ENCODE measurements at regions not wholly inside any gene's neighbourhood (a gene's known extent, or its start where the extent isn't known, plus 50 kb on each side); places are given as distances from the start of the nearest gene placed in this dataset.
"Not testable (repeated sequence)": the region's sequence is repeated elsewhere in the genome, so short reads cannot be mapped to it uniquely, and the experiment has no call there.

DNA sequence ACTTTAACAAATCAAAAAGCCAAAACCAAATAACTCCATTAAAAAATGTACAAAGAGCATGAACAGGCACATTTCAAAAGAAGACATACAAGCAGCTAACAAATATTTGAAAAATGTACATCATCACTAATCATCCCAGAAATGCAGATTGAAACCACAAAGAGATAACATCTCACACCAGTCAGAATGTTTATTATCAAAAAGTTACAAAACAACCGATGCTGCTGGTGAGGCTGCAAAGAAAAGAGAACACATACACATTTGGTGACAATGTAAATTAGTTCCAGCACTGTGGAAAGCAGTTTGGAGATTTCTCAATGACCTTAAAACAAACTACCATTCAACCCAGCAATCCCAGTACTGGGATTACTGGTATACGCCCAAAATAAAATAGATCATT is 756.0 kb upstream of the PCDH20 start:
- Histone ChIP-seq H3K9me3 (ENCODE audit: low read depth, low read length) (no peaks in the 10 kb centered on the region), H3K4me3 (no peak overlapping the region), H3K36me3 (ENCODE audit: insufficient read depth, low read length) (no peaks in the 10 kb centered on the region), H3K9ac (ENCODE audit: insufficient read length) (no peak overlapping the region), H3K27ac (no peak overlapping the region)
- DNase-seq (ENCODE audit: low read depth, low spot score): no peak
- TF ChIP-seq POLR2AphosphoS5 (IDR thresholded peaks at IDR 0.05; ENCODE audit: borderline replicate concordance, low read depth, low read length): no peak
- no peak for TF ChIP-seq EZH2 (IDR thresholded peaks at IDR 0.05)
- TF ChIP-seq FOXP2 (optimal IDR thresholded peaks at IDR 0.05; ENCODE audit: control extremely low read depth, extremely low read length, insufficient read depth): no peak

GRCh38 chr13:62168891-62169290 is 753.2 kb upstream of the PCDH20 start:
- TF ChIP-seq POLR2AphosphoS5 (IDR thresholded peaks at IDR 0.05; ENCODE audit: borderline replicate concordance, low read depth, low read length) (no peak), FOXP2 (optimal IDR thresholded peaks at IDR 0.05; ENCODE audit: control extremely low read depth, extremely low read length, insufficient read depth) (no peak), EZH2 (IDR thresholded peaks at IDR 0.05) (no peak)
- no peaks in the 10 kb centered on the region for H3K36me3 ChIP-seq (ENCODE audit: insufficient read depth, low read length)
- no peak overlapping the region for H3K9ac ChIP-seq (ENCODE audit: insufficient read length)
- DNase-seq (ENCODE audit: low read depth, low spot score): no peak
- no peaks in the 10 kb centered on the region for H3K9me3 ChIP-seq (ENCODE audit: low read depth, low read length)
- no peak overlapping the region for H3K27ac ChIP-seq
- H3K4me3 ChIP-seq: no peak overlapping the region

DNA sequence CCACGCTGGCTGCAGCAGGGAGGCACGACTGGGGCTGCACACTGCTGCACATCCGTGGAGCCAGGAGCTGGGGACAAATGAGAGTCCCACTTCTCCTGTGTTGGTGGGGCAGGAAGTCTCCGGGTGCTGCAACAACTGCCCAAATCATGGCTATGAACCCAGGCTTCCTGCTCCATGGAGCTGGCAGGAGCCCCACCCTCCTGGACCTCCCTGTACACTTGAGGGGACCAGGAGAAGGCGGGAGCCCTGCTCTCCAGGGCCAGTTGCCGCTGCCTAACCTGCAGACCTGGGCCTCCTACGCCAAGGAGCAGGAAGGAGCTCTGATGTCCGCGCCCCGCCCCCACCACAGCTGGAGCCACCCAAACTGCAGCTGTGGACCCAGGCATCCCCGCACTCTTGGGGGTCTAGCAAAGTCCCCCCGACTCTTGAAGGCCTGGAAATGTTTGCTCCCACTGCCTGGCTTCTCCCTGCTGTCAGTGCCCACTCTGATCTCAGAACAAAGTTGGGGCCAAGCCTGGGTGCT is 752.1 kb upstream of the PCDH20 start:
- no peaks in the 10 kb centered on the region for H3K9me3 ChIP-seq (ENCODE audit: low read depth, low read length)
- H3K9ac ChIP-seq (ENCODE audit: insufficient read length): no peak overlapping the region
- TF ChIP-seq POLR2AphosphoS5 (IDR thresholded peaks at IDR 0.05; ENCODE audit: borderline replicate concordance, low read depth, low read length) (no peak), FOXP2 (optimal IDR thresholded peaks at IDR 0.05; ENCODE audit: control extremely low read depth, extremely low read length, insufficient read depth) (no peak), EZH2 (IDR thresholded peaks at IDR 0.05) (no peak)
- no peaks in the 10 kb centered on the region for H3K36me3 ChIP-seq (ENCODE audit: insufficient read depth, low read length)
- no peak overlapping the region for H3K4me3 ChIP-seq
- no peak overlapping the region for H3K27ac ChIP-seq
- no peak for DNase-seq (ENCODE audit: low read depth, low spot score)

- no peak overlapping the region for H3K4me3 ChIP-seq
- TF ChIP-seq POLR2AphosphoS5 (IDR thresholded peaks at IDR 0.05; ENCODE audit: borderline replicate concordance, low read depth, low read length): no peak
- no peak for TF ChIP-seq EZH2 (IDR thresholded peaks at IDR 0.05)
- TF ChIP-seq FOXP2 (optimal IDR thresholded peaks at IDR 0.05; ENCODE audit: control extremely low read depth, extremely low read length, insufficient read depth): no peak
- no peaks in the 10 kb centered on the region for H3K9me3 ChIP-seq (ENCODE audit: low read depth, low read length)
- H3K9ac ChIP-seq (ENCODE audit: insufficient read length): no peak overlapping the region
- no peaks in the 10 kb centered on the region for H3K36me3 ChIP-seq (ENCODE audit: insufficient read depth, low read length)
- H3K27ac ChIP-seq: no peak overlapping the region
- DNase-seq (ENCODE audit: low read depth, low spot score): no peak
These were observed 747.2 kb upstream of the PCDH20 start for GRCh38 chr13:62162860-62163259.

DNA sequence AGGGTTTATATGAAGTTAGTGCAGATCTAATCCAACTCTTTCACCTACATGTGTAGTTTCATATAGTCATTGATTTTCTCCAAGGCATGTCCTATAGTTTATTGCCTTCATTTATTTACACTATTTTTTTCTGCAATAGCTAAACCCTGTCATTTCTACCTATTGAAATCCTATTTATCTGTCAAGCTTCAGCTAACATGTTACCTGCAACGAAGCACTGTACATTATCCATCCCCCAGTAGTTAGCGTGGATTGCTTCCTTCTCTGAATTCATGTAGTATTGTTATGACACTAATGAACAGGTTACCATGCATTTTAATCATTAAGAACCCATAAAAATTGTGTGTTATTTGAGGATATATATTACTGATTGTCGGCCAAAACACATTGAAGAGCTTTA is 742.9 kb upstream of the PCDH20 start:
- DNase-seq (ENCODE audit: low read depth, low spot score): no peak
- Histone ChIP-seq H3K36me3 (ENCODE audit: insufficient read depth, low read length) (no peaks in the 10 kb centered on the region), H3K9me3 (ENCODE audit: low read depth, low read length) (no peaks in the 10 kb centered on the region), H3K9ac (ENCODE audit: insufficient read length) (no peak overlapping the region), H3K4me3 (no peak overlapping the region), H3K27ac (no peak overlapping the region)
- TF ChIP-seq EZH2 (IDR thresholded peaks at IDR 0.05) (no peak), FOXP2 (optimal IDR thresholded peaks at IDR 0.05; ENCODE audit: control extremely low read depth, extremely low read length, insufficient read depth) (no peak), POLR2AphosphoS5 (IDR thresholded peaks at IDR 0.05; ENCODE audit: borderline replicate concordance, low read depth, low read length) (no peak)

DNA sequence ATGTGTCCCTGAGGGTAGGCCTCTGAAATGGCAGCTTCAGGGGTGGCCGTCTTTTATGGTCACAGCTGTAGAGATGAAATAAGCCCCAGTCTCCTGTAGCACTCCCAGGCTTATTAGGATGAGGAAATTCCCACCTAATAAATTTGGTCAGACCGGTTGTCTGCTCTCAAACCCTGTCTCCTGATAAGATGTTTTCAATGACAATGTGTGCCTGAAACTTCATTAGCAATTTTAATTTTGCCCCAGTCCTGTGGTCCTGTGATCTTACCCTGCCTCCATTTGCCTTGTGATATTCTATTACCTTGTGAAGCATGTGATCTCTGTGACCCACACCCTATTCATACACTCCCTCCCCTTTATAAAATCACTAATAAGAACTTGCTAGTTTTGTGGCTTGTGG is 736.1 kb upstream of the PCDH20 start:
- not testable (repeated sequence) for H3K36me3 ChIP-seq (ENCODE audit: insufficient read depth, low read length); H3K9ac ChIP-seq (ENCODE audit: insufficient read length); H3K4me3 ChIP-seq; H3K9me3 ChIP-seq (ENCODE audit: low read depth, low read length); DNase-seq (ENCODE audit: low read depth, low spot score); H3K27ac ChIP-seq

GRCh38 chr13:62142048-62142447 is 726.4 kb upstream of the PCDH20 start:
- Histone ChIP-seq H3K4me3 (no peak overlapping the region), H3K36me3 (ENCODE audit: insufficient read depth, low read length) (no peaks in the 10 kb centered on the region), H3K9me3 (ENCODE audit: low read depth, low read length) (peaks cover 4% of the 10 kb centered on the region; the same call in 1 of the 2 replicates), H3K9ac (ENCODE audit: insufficient read length) (no peak overlapping the region), H3K27ac (no peak overlapping the region)
- no peak for DNase-seq (ENCODE audit: low read depth, low spot score)
- TF ChIP-seq FOXP2 (optimal IDR thresholded peaks at IDR 0.05; ENCODE audit: control extremely low read depth, extremely low read length, insufficient read depth) (no peak), POLR2AphosphoS5 (IDR thresholded peaks at IDR 0.05; ENCODE audit: borderline replicate concordance, low read depth, low read length) (no peak), EZH2 (IDR thresholded peaks at IDR 0.05) (no peak)

DNA sequence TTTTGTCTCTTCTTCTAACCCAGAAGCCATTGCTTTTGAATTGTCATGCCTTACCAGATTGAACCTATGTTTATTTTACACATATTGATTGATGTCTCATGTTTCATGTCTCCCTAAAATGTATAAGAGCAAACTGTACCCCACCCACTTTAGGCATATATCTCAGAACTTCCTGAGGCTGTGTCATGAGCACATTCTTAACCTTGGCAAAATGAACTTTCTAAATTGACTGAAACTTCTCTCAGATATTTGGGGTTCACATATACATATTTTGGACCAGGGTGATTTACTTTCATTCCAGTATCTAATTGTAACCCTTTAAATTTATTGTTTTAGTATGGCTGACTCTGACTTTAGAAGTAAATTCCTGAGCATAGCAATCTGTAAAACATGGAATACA is 723.9 kb upstream of the PCDH20 start:
- DNase-seq (ENCODE audit: low read depth, low spot score): no peak

More for the DNA sequence above, 723.9 kb upstream of the PCDH20 start:
- no peak overlapping the region for H3K9ac ChIP-seq (ENCODE audit: insufficient read length)
- TF ChIP-seq FOXP2 (optimal IDR thresholded peaks at IDR 0.05; ENCODE audit: control extremely low read depth, extremely low read length, insufficient read depth): no peak
- no peak for TF ChIP-seq POLR2AphosphoS5 (IDR thresholded peaks at IDR 0.05; ENCODE audit: borderline replicate concordance, low read depth, low read length)
- no peak for TF ChIP-seq EZH2 (IDR thresholded peaks at IDR 0.05)
- H3K27ac ChIP-seq: no peak overlapping the region
- no peak overlapping the region for H3K4me3 ChIP-seq
- H3K9me3 ChIP-seq (ENCODE audit: low read depth, low read length): peaks cover 4% of the 10 kb centered on the region; the same call in 1 of the 2 replicates
- no peaks in the 10 kb centered on the region for H3K36me3 ChIP-seq (ENCODE audit: insufficient read depth, low read length)
